Endothelial cell of umbilical vein (primary cell): ENCODE measurements at regions not wholly inside any gene's neighbourhood (a gene's known extent, or its start where the extent isn't known, plus 50 kb on each side); places are given as distances from the start of the nearest gene placed in this dataset.

ENCODE experiments used
- BruUV-seq: library from RNA; stranded (reverse); fragments of 400-500 nt; replicated peaks from 2 replicates; lab custom pipeline; 2021; lab: Mats Ljungman, UMichigan
- CTCF ChIA-PET: fragments of 300-600, 350-600 bp; sonication (Branson Sonifier 250); formaldehyde crosslinking; loops from one replicate; lab custom pipeline; 2021; ENCODE audit warnings: antibody characterized with exemption, inconsistent platforms; lab: Charles Lee
- POLR2A ChIA-PET: fragments of 300-600, 350-600 bp; sonication (Branson Sonifier 250); formaldehyde crosslinking; loops from one replicate; lab custom pipeline; 2021; ENCODE audit warnings: antibody characterized with exemption, inconsistent platforms; lab: Charles Lee
- DNase-seq: peaks from one replicate; pipeline ENCODE4 v3.0.0-alpha.2; 2011; ENCODE audit warnings: low read depth, low spot score
- FAIRE-seq: peaks from 2 replicates; lab custom pipeline; 2011; peaks lifted over from hg19 to GRCh38; lab: Jason Lieb, UNC
- H2AFZ ChIP-seq: 2 replicates; pipeline ENCODE4 v1.6.0; 2012; ENCODE audit warnings: low read depth, low read length, control low read depth, inconsistent platforms
- H3K27ac ChIP-seq: 2 replicates; pipeline ENCODE4 v1.5.1; 2011; ENCODE audit warnings: low read depth, mild to moderate bottlenecking, control low read depth, low read length, moderate library complexity; ENCODE audit not compliant: insufficient read depth
- H3K27me3 ChIP-seq, 2 experiments: 2 replicates each; pipeline versions ENCODE4 v1.6.0 to v1.6.1; 2011; ENCODE audit warnings: low read length in 2 of 2, mixed read lengths in 1 of 2; ENCODE audit not compliant: control insufficient read depth in 2 of 2, insufficient read depth in 2 of 2
- H3K36me3 ChIP-seq, 2 experiments: 2 replicates in 1 of 2; 3 replicates in 1 of 2; pipeline ENCODE4 v1.5.1; 2011; ENCODE audit warnings: low read length in 2 of 2, mild to moderate bottlenecking in 1 of 2, moderate library complexity in 1 of 2; ENCODE audit not compliant: control insufficient read depth in 2 of 2, insufficient read depth in 2 of 2; ENCODE audit errors: extremely low read depth in 1 of 2
- H3K4me1 ChIP-seq: 3 replicates; pipeline ENCODE4 v1.5.1; 2011; ENCODE audit warnings: mild to moderate bottlenecking, low read length; ENCODE audit not compliant: control insufficient read depth, insufficient read depth; ENCODE audit errors: extremely low read depth
- H3K4me2 ChIP-seq: 2 replicates; pipeline ENCODE4 v1.6.1; 2011; ENCODE audit warnings: low read length, control low read depth, mixed read lengths; ENCODE audit not compliant: insufficient read depth
- H3K4me3 ChIP-seq, 3 experiments: fragments of 200-600 bp in 1 of 3; sonication (generic), shearing (Covaris generic) in 1 of 3; replicated peaks in 1 of 3; 2 replicates each; pipeline ENCODE4 v1.5.1; 2011 to 2016; ENCODE audit warnings: control low read depth in 3 of 3, low read length in 3 of 3, mild to moderate bottlenecking in 2 of 3, inconsistent platforms in 1 of 3, low read depth in 1 of 3, moderate library complexity in 1 of 3; ENCODE audit not compliant: insufficient read depth in 1 of 3
- H3K79me2 ChIP-seq: 2 replicates; pipeline ENCODE4 v1.6.0; 2012; ENCODE audit warnings: low read length, inconsistent platforms; ENCODE audit not compliant: control insufficient read depth, insufficient read depth
- H3K9ac ChIP-seq: replicated peaks from 2 replicates; pipeline ENCODE3; 2011; ENCODE audit warnings: low read length, control low read depth; ENCODE audit not compliant: insufficient read depth; ENCODE audit errors: extremely low read depth
- H3K9me1 ChIP-seq: replicated peaks from 3 replicates; pipeline ENCODE4 v1.6.0; 2011; ENCODE audit warnings: mild to moderate bottlenecking, low read length; ENCODE audit not compliant: control insufficient read depth, insufficient read depth; ENCODE audit errors: extremely low read depth
- H3K9me3 ChIP-seq: replicated peaks from 2 replicates; pipeline ENCODE4 v1.5.1; 2012; ENCODE audit warnings: low read length, inconsistent platforms; ENCODE audit not compliant: control insufficient read depth, insufficient read depth
- H4K20me1 ChIP-seq: replicated peaks from 2 replicates; pipeline ENCODE3; 2011; ENCODE audit warnings: mild to moderate bottlenecking, low read length; ENCODE audit not compliant: control insufficient read depth, insufficient read depth; ENCODE audit errors: extremely low read depth
- EZH2 ChIP-seq: IDR thresholded peaks from 2 replicates; pipeline ENCODE4 v1.6.1; 2012; ENCODE audit warnings: borderline replicate concordance, low read depth, mild to moderate bottlenecking, moderate library complexity, low read length, inconsistent platforms; ENCODE audit not compliant: severe bottlenecking
- FOS ChIP-seq: IDR thresholded peaks from 2 replicates; pipeline ENCODE4 v1.6.1; 2011; ENCODE audit warnings: mild to moderate bottlenecking, low read length, moderate library complexity, borderline replicate concordance; ENCODE audit not compliant: insufficient read depth
- GATA2 ChIP-seq: IDR thresholded peaks from 2 replicates; pipeline ENCODE4 v1.7.0; 2011; ENCODE audit warnings: low read depth, mild to moderate bottlenecking, moderate library complexity, mixed read lengths, low read length; ENCODE audit not compliant: insufficient read length, insufficient read depth
- JUN ChIP-seq: IDR thresholded peaks from 2 replicates; pipeline ENCODE4 v1.6.1; 2011; ENCODE audit warnings: borderline replicate concordance, low read depth; ENCODE audit not compliant: insufficient read length, insufficient read depth
- MYC ChIP-seq: IDR thresholded peaks from one replicate; pipeline ENCODE4 v1.6.1; 2011; ENCODE audit warnings: mild to moderate bottlenecking, low read depth, low read length
- POLR2A ChIP-seq: IDR thresholded peaks from 2 replicates; pipeline ENCODE4 v1.6.1; 2012; ENCODE audit warnings: low read depth, mild to moderate bottlenecking, control low read depth, low read length
- POLR2AphosphoS5 ChIP-seq: IDR thresholded peaks from 2 replicates; pipeline ENCODE4 v1.6.1; 2012; ENCODE audit warnings: low read depth, mild to moderate bottlenecking, control low read depth, low read length, moderate library complexity; ENCODE audit not compliant: insufficient read depth
- dilution Hi-C: fragments of 300-500 bp; cut with MboI; formaldehyde crosslinking; loops from one replicate; pipeline ENCODE4 v1.15.0; 2019; ENCODE audit warnings: low sequenced_read_pairs; ENCODE audit not compliant: extremely low pct_ligation_motif_present
- intact Hi-C: fragments of 100-400 bp; cut with micrococcal nuclease; formaldehyde crosslinking; loops from one replicate; pipeline ENCODE4 v1.10.0; 2022
- TF ChIP-seq, protein P1 (sequence below): IDR thresholded peaks from 2 replicates; pipeline ENCODE4 v1.6.1; 2011; ENCODE audit not compliant: insufficient read depth, insufficient read length
- TF ChIP-seq, protein P2 (sequence below), 2 donors: IDR thresholded peaks; 1 replicate in 1 of 2; 2 replicates in 1 of 2; pipeline ENCODE4 v1.5.1; 2011; ENCODE audit warnings: low read length in 2 of 2, mild to moderate bottlenecking in 2 of 2, moderate library complexity in 2 of 2, control low read depth in 1 of 2, inconsistent platforms in 1 of 2, low read depth in 1 of 2; ENCODE audit not compliant: insufficient read depth in 1 of 2; ENCODE audit errors: extremely low read depth in 1 of 2

DNA sequence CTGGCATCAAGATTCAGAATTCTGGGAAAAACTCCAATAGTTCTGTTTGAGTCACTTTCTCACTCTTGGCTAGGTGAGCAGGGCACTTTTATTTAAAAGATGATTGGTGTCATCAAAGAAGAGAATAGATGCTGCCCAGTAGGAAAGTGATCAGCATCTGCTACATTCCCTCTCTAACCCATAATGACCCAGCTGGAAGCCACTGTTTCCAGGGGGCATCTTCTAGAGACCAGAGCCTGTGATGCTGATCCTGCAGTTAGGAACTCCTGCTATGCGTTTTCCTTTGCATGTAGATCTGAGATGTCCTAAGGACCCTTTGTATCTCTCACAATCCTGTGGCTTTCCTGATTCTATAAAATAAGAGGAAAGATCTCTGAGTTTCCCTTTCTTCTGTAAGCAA is 79.9 kb upstream of the TMTC1 start:
- ChIA-PET POLR2A (no interaction called here), CTCF (no interaction called here)
- DNase-seq: no peak
- dilution Hi-C loops: no loop called here
- TF ChIP-seq POLR2A (no peak), MYC (no peak), POLR2AphosphoS5 (no peak), JUN (no peak), GATA2 (no peak), EZH2 (no peak), FOS (no peak)
- TF ChIP-seq, protein P1, sequence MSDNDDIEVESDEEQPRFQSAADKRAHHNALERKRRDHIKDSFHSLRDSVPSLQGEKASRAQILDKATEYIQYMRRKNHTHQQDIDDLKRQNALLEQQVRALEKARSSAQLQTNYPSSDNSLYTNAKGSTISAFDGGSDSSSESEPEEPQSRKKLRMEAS: no peak
- TF ChIP-seq, protein P2, sequence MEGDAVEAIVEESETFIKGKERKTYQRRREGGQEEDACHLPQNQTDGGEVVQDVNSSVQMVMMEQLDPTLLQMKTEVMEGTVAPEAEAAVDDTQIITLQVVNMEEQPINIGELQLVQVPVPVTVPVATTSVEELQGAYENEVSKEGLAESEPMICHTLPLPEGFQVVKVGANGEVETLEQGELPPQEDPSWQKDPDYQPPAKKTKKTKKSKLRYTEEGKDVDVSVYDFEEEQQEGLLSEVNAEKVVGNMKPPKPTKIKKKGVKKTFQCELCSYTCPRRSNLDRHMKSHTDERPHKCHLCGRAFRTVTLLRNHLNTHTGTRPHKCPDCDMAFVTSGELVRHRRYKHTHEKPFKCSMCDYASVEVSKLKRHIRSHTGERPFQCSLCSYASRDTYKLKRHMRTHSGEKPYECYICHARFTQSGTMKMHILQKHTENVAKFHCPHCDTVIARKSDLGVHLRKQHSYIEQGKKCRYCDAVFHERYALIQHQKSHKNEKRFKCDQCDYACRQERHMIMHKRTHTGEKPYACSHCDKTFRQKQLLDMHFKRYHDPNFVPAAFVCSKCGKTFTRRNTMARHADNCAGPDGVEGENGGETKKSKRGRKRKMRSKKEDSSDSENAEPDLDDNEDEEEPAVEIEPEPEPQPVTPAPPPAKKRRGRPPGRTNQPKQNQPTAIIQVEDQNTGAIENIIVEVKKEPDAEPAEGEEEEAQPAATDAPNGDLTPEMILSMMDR (IDR thresholded peaks at IDR 0.05; ENCODE audit: extremely low read depth in 1 of 2, insufficient read depth in 1 of 2, low read depth in 1 of 2, low read length in 2 of 2): no peak
- BruUV-seq: no TSS peak
- Histone ChIP-seq H3K4me1 (no peaks in the 10 kb centered on the region), H3K27ac (no peak overlapping the region), H3K79me2 (no peaks in the 10 kb centered on the region), H3K9me1 (no peaks in the 10 kb centered on the region), H3K4me3 (no peak overlapping the region), H3K27me3 (peaks cover 3 to 6% of the 10 kb centered on the region in 2 experiments), H3K4me2 (no peak overlapping the region), H4K20me1 (no peaks in the 10 kb centered on the region), H3K9me3 (no peaks in the 10 kb centered on the region), H3K9ac (no peak overlapping the region), H2AFZ (no peak overlapping the region), H3K36me3 (no peaks in the 10 kb centered on the region)
- intact Hi-C loops: no loop called here
- no peak for FAIRE-seq
